OCI-LY3 (cell line): ENCODE measurements at regions not wholly inside any gene's neighbourhood (a gene's known extent, or its start where the extent isn't known, plus 50 kb on each side); places are given as distances from the start of the nearest gene placed in this dataset.

Experiments
- H2AFZ ChIP-seq: fragments of 200-600, 300-600 bp; shearing (Covaris generic); 2 replicates; pipeline ENCODE4 v1.6.0; 2014; ENCODE audit warnings: antibody characterized with exemption, low read depth, low read length
- H3K27ac ChIP-seq: fragments of 200-600, 300-600 bp; sonication (generic); 2 replicates; pipeline ENCODE4 v1.5.1; 2014; ENCODE audit warnings: mild to moderate bottlenecking, low read length, moderate library complexity, mixed read lengths
- H3K27me3 ChIP-seq: fragments of 200-600, 300-600 bp; sonication (generic); 2 replicates; pipeline ENCODE4 v1.6.1; 2014; ENCODE audit warnings: low read depth, low read length, mixed read lengths
- H3K36me3 ChIP-seq: fragments of 200-600, 300-600 bp; sonication (generic); replicated peaks from 2 replicates; pipeline ENCODE3; 2014; ENCODE audit warnings: low read depth, low read length, mixed read lengths
- H3K4me1 ChIP-seq: fragments of 300-600, 200-600 bp; sonication (generic); 2 replicates; pipeline ENCODE4 v1.6.1; 2014; ENCODE audit warnings: low read length, mixed read lengths
- H3K4me2 ChIP-seq: fragments of 200-600, 300-600 bp; sonication (generic); 2 replicates; pipeline ENCODE4 v1.6.1; 2014; ENCODE audit warnings: low read length, mixed read lengths
- H3K4me3 ChIP-seq: fragments of 300-600, 200-600 bp; sonication (generic); 2 replicates; pipeline ENCODE4 v1.5.1; 2014; ENCODE audit warnings: antibody characterized with exemption, mild to moderate bottlenecking, low read length, moderate library complexity
- H3K79me2 ChIP-seq: fragments of 300-600, 200-600 bp; shearing (Covaris generic); 2 replicates; pipeline ENCODE4 v1.6.1; 2014; ENCODE audit warnings: mild to moderate bottlenecking, low read length, mixed read lengths
- H3K9ac ChIP-seq: fragments of 300-600, 200-600 bp; shearing (Covaris generic); 2 replicates; pipeline ENCODE4 v1.6.0; 2014; ENCODE audit warnings: mild to moderate bottlenecking, low read length, moderate library complexity
- H3K9me3 ChIP-seq: fragments of 200-600, 300-600 bp; shearing (Covaris generic); 2 replicates; pipeline ENCODE4 v1.6.1; 2014; ENCODE audit warnings: low read length, mixed read lengths; ENCODE audit not compliant: insufficient read depth
- H4K20me1 ChIP-seq: fragments of 200-600, 300-600 bp; sonication (generic); 2 replicates; pipeline ENCODE4 v1.6.1; 2016; ENCODE audit warnings: low read length, mixed read lengths; ENCODE audit not compliant: insufficient read depth
- CTCF ChIP-seq: fragments of 200-600, 300-600 bp; sonication (generic); IDR thresholded peaks from 2 replicates; pipeline ENCODE4 v1.5.1; 2014; ENCODE audit warnings: antibody characterized with exemption, low read length, low read depth
- EZH2phosphoT487 ChIP-seq: fragments of 200-600 bp; shearing (Covaris generic); IDR thresholded peaks from 2 replicates; pipeline ENCODE4 v1.6.1; 2018; ENCODE audit warnings: antibody characterized with exemption, mixed run types, low read depth

DNA sequence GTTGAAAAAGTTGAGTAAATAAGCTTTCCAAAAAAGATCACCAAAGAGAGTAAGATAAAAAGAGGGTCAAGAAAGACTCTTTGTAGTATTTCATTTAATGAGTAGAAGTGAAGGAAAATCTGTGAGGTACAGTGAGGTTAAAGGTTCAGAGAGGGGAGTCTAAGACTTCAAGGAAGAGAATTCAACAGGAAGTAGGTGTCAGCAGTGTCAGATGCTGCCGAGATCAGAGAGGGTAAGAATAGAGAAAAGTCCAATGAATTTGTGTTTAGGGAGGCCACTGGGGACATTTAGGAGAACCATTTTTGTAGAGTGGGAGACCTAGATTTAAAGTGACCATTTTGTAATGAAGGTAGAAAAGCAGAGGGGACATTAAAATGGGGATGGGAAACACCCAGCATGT lies 71.6 kb upstream of the KRAS start:
- peaks cover 75% of the 10 kb centered on the region for H3K4me1 ChIP-seq
- H3K36me3 ChIP-seq, result no peaks in the 10 kb centered on the region
- no peaks in the 10 kb centered on the region for H3K9me3 ChIP-seq
- H3K27me3 ChIP-seq, result no peaks in the 10 kb centered on the region
- no peaks in the 10 kb centered on the region; the same call in 1 of the 2 replicates for H3K79me2 ChIP-seq
- peak overlapping the region; percentile 60; the same call in 1 of the 2 replicates for H3K4me3 ChIP-seq
- H3K4me2 ChIP-seq, result peak overlapping the region; percentile 71
- peak overlapping the region; percentile 21 for H2AFZ ChIP-seq
- TF ChIP-seq EZH2phosphoT487 (no peak), CTCF (no peak)
- H4K20me1 ChIP-seq, result no peaks in the 10 kb centered on the region
- peak overlapping the region; percentile 95 for H3K27ac ChIP-seq
- peak overlapping the region; percentile 80 for H3K9ac ChIP-seq

- Histone ChIP-seq H3K79me2 (no peaks in the 10 kb centered on the region; the same call in 1 of the 2 replicates), H3K4me2 (peak overlapping the region; percentile 71), H2AFZ (0 out of 2 replicates have a peak overlapping the region, but pooled peaks have one; percentile 44), H3K4me3 (peak overlapping the region; percentile 60), H3K27me3 (no peaks in the 10 kb centered on the region), H3K36me3 (no peaks in the 10 kb centered on the region), H3K27ac (peak overlapping the region; percentile 95), H3K9ac (peak overlapping the region; percentile 80), H3K4me1 (peaks cover 80% of the 10 kb centered on the region), H3K9me3 (no peaks in the 10 kb centered on the region), H4K20me1 (no peaks in the 10 kb centered on the region)
- no peak for TF ChIP-seq EZH2phosphoT487
- no peak for TF ChIP-seq CTCF
These were observed 71.0 kb upstream of the KRAS start for GRCh38 chr12:25321772-25322171.

GRCh38 chr12:25320123-25321006 lies 69.6 kb upstream of the KRAS start:
- Histone ChIP-seq H3K4me2 (peak overlapping the region; percentile 71), H2AFZ (0 out of 2 replicates have a peak overlapping the region, but pooled peaks have one; percentile 22)

More at GRCh38 chr12:25320123-25321006, 69.6 kb upstream of the KRAS start:
- Histone ChIP-seq H3K36me3 (no peaks in the 10 kb centered on the region), H3K27ac (peak overlapping the region; percentile 95), H3K4me3 (peak overlapping the region; percentile 60), H3K9me3 (no peaks in the 10 kb centered on the region), H3K4me1 (peaks cover 83% of the 10 kb centered on the region), H3K27me3 (no peaks in the 10 kb centered on the region), H3K79me2 (no peaks in the 10 kb centered on the region; the same call in 1 of the 2 replicates), H3K9ac (peak overlapping the region; percentile 80), H4K20me1 (no peaks in the 10 kb centered on the region)
- no peak for TF ChIP-seq CTCF
- TF ChIP-seq EZH2phosphoT487, result no peak
